Midbrain (tissue), 1 donor: ENCODE measurements at regions not wholly inside any gene's neighbourhood (a gene's known extent, or its start where the extent isn't known, plus 50 kb on each side); places are given as distances from the start of the nearest gene placed in this dataset.

ENCODE experiments used
- DNase-seq: peaks from one replicate; lab custom pipeline; 2025; lab: John Stamatoyannopoulos, UW

- no peak for DNase-seq
Observed at GRCh38 chr2:133943108-133943507, 310.8 kb upstream of the MGAT5 start.

GRCh38 chr2:133945089-133945488, 308.8 kb upstream of the MGAT5 start:
- no peak for DNase-seq

- no peak for DNase-seq
Observed at GRCh38 chr2:133947057-133947456, 306.8 kb upstream of the MGAT5 start.

GRCh38 chr2:133948610-133949290, 305.1 kb upstream of the MGAT5 start:
- no peak for DNase-seq

- no peak for DNase-seq
Observed at GRCh38 chr2:133949595-133949994, 304.3 kb upstream of the MGAT5 start.

- DNase-seq = no peak
Observed at GRCh38 chr2:133951209-133951608, 302.7 kb upstream of the MGAT5 start.

- DNase-seq = no peak
Observed at GRCh38 chr2:133952420-133952819, 301.5 kb upstream of the MGAT5 start.

GRCh38 chr2:133952896-133953295, 301.0 kb upstream of the MGAT5 start:
- no peak for DNase-seq

GRCh38 chr2:133953524-133953923, 300.3 kb upstream of the MGAT5 start:
- DNase-seq = no peak

GRCh38 chr2:133954636-133955035, 299.2 kb upstream of the MGAT5 start:
- no peak for DNase-seq

GRCh38 chr2:133955169-133955568, 298.7 kb upstream of the MGAT5 start:
- no peak for DNase-seq

- no peak for DNase-seq
Observed at GRCh38 chr2:133956434-133956935, 297.4 kb upstream of the MGAT5 start.

- DNase-seq = no peak
Observed at GRCh38 chr2:133957724-133958480, 296.0 kb upstream of the MGAT5 start.

- no peak for DNase-seq
Observed at GRCh38 chr2:133959066-133959465, 294.8 kb upstream of the MGAT5 start.

- DNase-seq = no peak
Observed at GRCh38 chr2:133966720-133967304, 287.1 kb upstream of the MGAT5 start.

- DNase-seq = no peak
Observed at GRCh38 chr2:133967326-133967725, 286.5 kb upstream of the MGAT5 start.

GRCh38 chr2:133968446-133968845, 285.4 kb upstream of the MGAT5 start:
- no peak for DNase-seq

- DNase-seq = no peak
Observed at GRCh38 chr2:133970641-133971040, 283.2 kb upstream of the MGAT5 start.

GRCh38 chr2:133972297-133972696, 281.6 kb upstream of the MGAT5 start:
- no peak for DNase-seq

- peak; percentile 46 for DNase-seq
Observed at GRCh38 chr2:133972786-133973185, 281.1 kb upstream of the MGAT5 start.

GRCh38 chr2:133974353-133974752, 279.5 kb upstream of the MGAT5 start:
- no peak for DNase-seq

- no peak for DNase-seq
Observed at GRCh38 chr2:133975135-133975534, 278.7 kb upstream of the MGAT5 start.
